ENCODE measurements at regions not wholly inside any gene's neighbourhood (a gene's known extent, or its start where the extent isn't known, plus 50 kb on each side); places are given as distances from the start of the nearest gene placed in this dataset.

GRCh38 chr13:47170971-47171370 lies 274.1 kb upstream of the HTR2A start:
- Histone ChIP-seq H3K4me1 (no peaks in the 10 kb centered on the region), H3K36me3 (ENCODE audit: low read depth, missing control alignments) (no peaks in the 10 kb centered on the region), H3K27me3 (no peaks in the 10 kb centered on the region), H3K27ac (no peak overlapping the region), H3K4me3 (no peak overlapping the region), H3K9me3 (no peaks in the 10 kb centered on the region)
- TF ChIP-seq, protein P1, sequence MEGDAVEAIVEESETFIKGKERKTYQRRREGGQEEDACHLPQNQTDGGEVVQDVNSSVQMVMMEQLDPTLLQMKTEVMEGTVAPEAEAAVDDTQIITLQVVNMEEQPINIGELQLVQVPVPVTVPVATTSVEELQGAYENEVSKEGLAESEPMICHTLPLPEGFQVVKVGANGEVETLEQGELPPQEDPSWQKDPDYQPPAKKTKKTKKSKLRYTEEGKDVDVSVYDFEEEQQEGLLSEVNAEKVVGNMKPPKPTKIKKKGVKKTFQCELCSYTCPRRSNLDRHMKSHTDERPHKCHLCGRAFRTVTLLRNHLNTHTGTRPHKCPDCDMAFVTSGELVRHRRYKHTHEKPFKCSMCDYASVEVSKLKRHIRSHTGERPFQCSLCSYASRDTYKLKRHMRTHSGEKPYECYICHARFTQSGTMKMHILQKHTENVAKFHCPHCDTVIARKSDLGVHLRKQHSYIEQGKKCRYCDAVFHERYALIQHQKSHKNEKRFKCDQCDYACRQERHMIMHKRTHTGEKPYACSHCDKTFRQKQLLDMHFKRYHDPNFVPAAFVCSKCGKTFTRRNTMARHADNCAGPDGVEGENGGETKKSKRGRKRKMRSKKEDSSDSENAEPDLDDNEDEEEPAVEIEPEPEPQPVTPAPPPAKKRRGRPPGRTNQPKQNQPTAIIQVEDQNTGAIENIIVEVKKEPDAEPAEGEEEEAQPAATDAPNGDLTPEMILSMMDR (IDR thresholded peaks at IDR 0.05) = no peak
- no peak for TF ChIP-seq POLR2A (IDR thresholded peaks at IDR 0.05)
- no peak for DNase-seq
- 71 to 85% methylated on average over 1 of the region's 1 CpG for WGBS, 2 donors
- intact Hi-C loops (cut with DNase I; ENCODE audit: low total_unique reads) = no loop called here

DNA sequence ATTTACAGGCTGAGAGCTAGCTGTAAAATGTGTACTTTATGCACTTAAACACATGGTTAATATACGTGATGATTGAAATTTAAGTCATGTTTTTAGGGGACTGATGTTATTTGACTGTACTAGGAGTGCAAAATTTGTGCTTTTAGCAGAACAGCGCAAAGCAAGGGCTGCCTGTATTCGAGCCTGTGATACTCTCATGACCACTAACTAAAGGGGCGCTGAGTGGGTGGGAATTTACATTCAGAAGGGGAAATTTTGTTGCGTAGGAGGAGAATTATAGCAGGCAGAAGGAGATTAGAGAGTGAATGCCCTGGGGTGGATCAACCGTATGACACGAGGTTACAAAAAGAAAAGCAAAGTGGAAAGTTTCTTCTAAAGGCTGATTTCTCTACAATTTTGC lies 271.8 kb upstream of the HTR2A start:
- H3K27ac ChIP-seq = no peak overlapping the region
- intact Hi-C loops (cut with DNase I; ENCODE audit: low total_unique reads) = no loop called here
- H3K36me3 ChIP-seq (ENCODE audit: low read depth, missing control alignments) = no peaks in the 10 kb centered on the region
- H3K4me1 ChIP-seq = no peaks in the 10 kb centered on the region
- DNase-seq = no peak
- 30 to 39% methylated on average over 7 of the region's 7 CpGs for WGBS, 2 donors
- H3K27me3 ChIP-seq = no peaks in the 10 kb centered on the region
- H3K9me3 ChIP-seq = no peaks in the 10 kb centered on the region
- H3K4me3 ChIP-seq = no peak overlapping the region
- TF ChIP-seq, protein P1 (IDR thresholded peaks at IDR 0.05) = no peak
- TF ChIP-seq POLR2A (IDR thresholded peaks at IDR 0.05) = no peak

- Histone ChIP-seq H3K4me3 (no peak overlapping the region), H3K36me3 (ENCODE audit: low read depth, missing control alignments) (no peaks in the 10 kb centered on the region), H3K27me3 (no peaks in the 10 kb centered on the region), H3K9me3 (no peaks in the 10 kb centered on the region), H3K27ac (no peak overlapping the region), H3K4me1 (no peaks in the 10 kb centered on the region)
- no peak for TF ChIP-seq POLR2A (IDR thresholded peaks at IDR 0.05)
- TF ChIP-seq, protein P1 (IDR thresholded peaks at IDR 0.05) = no peak
- WGBS, 2 donors = 45 to 55% methylated on average over 6 of the region's 6 CpGs
- intact Hi-C loops (cut with DNase I; ENCODE audit: low total_unique reads) = no loop called here
- DNase-seq = no peak
These were observed 271.2 kb upstream of the HTR2A start for GRCh38 chr13:47168066-47168465.

GRCh38 chr13:47166336-47166735 lies 269.5 kb upstream of the HTR2A start:
- Histone ChIP-seq H3K9me3 (no peaks in the 10 kb centered on the region), H3K4me3 (no peak overlapping the region), H3K4me1 (no peaks in the 10 kb centered on the region), H3K27ac (no peak overlapping the region), H3K36me3 (ENCODE audit: low read depth, missing control alignments) (no peaks in the 10 kb centered on the region), H3K27me3 (no peaks in the 10 kb centered on the region)
- TF ChIP-seq, protein P1 (IDR thresholded peaks at IDR 0.05) = no peak
- no peak for TF ChIP-seq POLR2A (IDR thresholded peaks at IDR 0.05)
- 61 to 74% methylated on average over 4 of the region's 4 CpGs for WGBS, 2 donors
- intact Hi-C loops (cut with DNase I; ENCODE audit: low total_unique reads) = no loop called here
- no peak for DNase-seq

DNA sequence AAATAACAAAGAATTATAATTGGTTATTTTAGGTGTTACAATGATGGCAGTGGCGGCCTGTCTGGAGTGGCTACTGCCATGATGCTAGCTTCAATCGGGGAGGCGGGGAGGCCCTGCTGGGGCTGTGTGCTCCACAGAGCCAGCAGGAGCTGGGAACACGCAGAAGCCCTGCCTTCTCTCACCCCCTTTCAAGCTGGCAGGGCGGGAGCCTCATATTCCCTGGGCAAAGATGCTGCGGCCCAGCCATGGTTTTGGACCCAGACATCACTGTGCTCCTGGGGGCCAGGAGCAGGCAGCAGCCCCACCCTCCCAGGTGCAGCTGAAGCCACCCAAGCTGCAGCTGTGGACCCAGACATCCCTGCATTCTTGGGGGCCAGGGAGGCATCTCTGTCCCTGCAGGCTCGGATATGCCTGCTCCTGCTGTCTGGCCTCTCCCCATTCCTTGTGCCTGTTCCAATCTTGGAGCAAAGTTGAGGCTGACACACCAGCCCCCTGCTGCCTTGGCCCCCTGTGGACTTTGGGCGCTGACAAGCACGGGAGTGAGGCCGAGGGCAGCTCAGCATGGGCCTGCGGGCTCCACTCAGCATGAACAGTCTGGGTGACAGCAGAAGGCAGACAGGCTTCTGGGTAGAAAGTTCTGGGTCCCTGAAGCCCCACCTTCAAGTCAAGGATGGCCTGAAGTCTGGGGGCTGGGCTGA lies 263.1 kb upstream of the HTR2A start:
- intact Hi-C loops (cut with DNase I; ENCODE audit: low total_unique reads) = no loop called here
- WGBS, 2 donors = 87 to 93% methylated on average over 8 to 10 of the region's 11 CpGs
- H3K27ac ChIP-seq = no peak overlapping the region
- DNase-seq = no peak
- H3K36me3 ChIP-seq (ENCODE audit: low read depth, missing control alignments) = no peaks in the 10 kb centered on the region
- no peaks in the 10 kb centered on the region for H3K4me1 ChIP-seq
- no peak for TF ChIP-seq POLR2A (IDR thresholded peaks at IDR 0.05)
- TF ChIP-seq, protein P1 (IDR thresholded peaks at IDR 0.05) = no peak
- no peaks in the 10 kb centered on the region for H3K27me3 ChIP-seq
- no peaks in the 10 kb centered on the region for H3K9me3 ChIP-seq
- no peak overlapping the region for H3K4me3 ChIP-seq
